Thyroid gland (tissue), 4 donors: ENCODE measurements at regions not wholly inside any gene's neighbourhood (a gene's known extent, or its start where the extent isn't known, plus 50 kb on each side); places are given as distances from the start of the nearest gene placed in this dataset.

Experiments
- POLR2A ChIP-seq, 2 donors: fragments of 450-650 bp; IDR thresholded peaks; one replicate each; pipeline ENCODE4 v1.6.1; 2017; ENCODE audit warnings: antibody characterized with exemption in 2 of 2, mild to moderate bottlenecking in 2 of 2, moderate library complexity in 1 of 2
- TF ChIP-seq, protein P1 (sequence below), 6 experiments: fragments of 200-600 bp in 3 of 6; fragments of 450-650 bp in 3 of 6; sonication (generic) in 3 of 6; IDR thresholded peaks; one replicate each; pipeline ENCODE4 v1.5.1; 2016 to 2019; ENCODE audit warnings: antibody characterized with exemption in 6 of 6, mild to moderate bottlenecking in 2 of 6, inconsistent platforms in 1 of 6, moderate library complexity in 1 of 6

DNA sequence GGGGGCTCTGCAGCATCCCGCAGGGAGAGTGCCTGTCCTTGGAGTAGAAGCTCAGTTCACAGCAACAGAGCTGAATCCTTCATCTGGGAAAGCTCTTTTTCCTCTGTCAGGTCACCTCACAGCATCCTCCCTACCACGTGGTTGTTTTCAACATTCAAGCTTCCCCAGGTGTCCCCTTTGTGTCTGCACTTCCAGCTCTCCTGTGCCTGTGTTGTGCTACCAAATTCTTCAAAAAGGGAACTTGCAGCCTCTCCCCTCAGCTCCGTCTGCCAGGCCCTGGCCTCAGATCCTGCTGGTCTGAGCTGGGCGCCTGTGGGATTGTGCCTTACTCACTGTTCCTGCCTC is 108.4 kb downstream of the FOXF2 start:
- TF ChIP-seq, protein P1, sequence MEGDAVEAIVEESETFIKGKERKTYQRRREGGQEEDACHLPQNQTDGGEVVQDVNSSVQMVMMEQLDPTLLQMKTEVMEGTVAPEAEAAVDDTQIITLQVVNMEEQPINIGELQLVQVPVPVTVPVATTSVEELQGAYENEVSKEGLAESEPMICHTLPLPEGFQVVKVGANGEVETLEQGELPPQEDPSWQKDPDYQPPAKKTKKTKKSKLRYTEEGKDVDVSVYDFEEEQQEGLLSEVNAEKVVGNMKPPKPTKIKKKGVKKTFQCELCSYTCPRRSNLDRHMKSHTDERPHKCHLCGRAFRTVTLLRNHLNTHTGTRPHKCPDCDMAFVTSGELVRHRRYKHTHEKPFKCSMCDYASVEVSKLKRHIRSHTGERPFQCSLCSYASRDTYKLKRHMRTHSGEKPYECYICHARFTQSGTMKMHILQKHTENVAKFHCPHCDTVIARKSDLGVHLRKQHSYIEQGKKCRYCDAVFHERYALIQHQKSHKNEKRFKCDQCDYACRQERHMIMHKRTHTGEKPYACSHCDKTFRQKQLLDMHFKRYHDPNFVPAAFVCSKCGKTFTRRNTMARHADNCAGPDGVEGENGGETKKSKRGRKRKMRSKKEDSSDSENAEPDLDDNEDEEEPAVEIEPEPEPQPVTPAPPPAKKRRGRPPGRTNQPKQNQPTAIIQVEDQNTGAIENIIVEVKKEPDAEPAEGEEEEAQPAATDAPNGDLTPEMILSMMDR (IDR thresholded peaks at IDR 0.05) = no peak
- TF ChIP-seq POLR2A (IDR thresholded peaks at IDR 0.05) = no peak
